HL-60 (cell line): ENCODE measurements at regions not wholly inside any gene's neighbourhood (a gene's known extent, or its start where the extent isn't known, plus 50 kb on each side); places are given as distances from the start of the nearest gene placed in this dataset.

Experiments
- DNase-seq, 2 experiments: peaks; one replicate each; pipeline ENCODE4 v3.0.0-alpha.2; 2010 to 2020; ENCODE audit warnings: low read depth in 1 of 2, low spot score in 1 of 2
- H3K27ac ChIP-seq: fragments of 250-450 bp; sonication (Bioruptor Pico); replicated peaks from 2 replicates; pipeline ENCODE4 v1.5.1; 2020; ENCODE audit warnings: mild to moderate bottlenecking, moderate library complexity
- H3K27me3 ChIP-seq: fragments of 250-450 bp; sonication (Bioruptor Pico); 2 replicates; pipeline ENCODE4 v1.5.1; 2021; ENCODE audit warnings: mild to moderate bottlenecking, moderate library complexity; ENCODE audit not compliant: insufficient read depth, poor library complexity, severe bottlenecking
- H3K4me3 ChIP-seq: replicated peaks from 2 replicates; pipeline ENCODE4 v1.5.1; 2011; ENCODE audit warnings: mild to moderate bottlenecking, control low read depth, low read length; ENCODE audit not compliant: insufficient read depth
- CTCF ChIP-seq: IDR thresholded peaks from one replicate; pipeline ENCODE4 v1.5.1; 2011; ENCODE audit warnings: low read length, control low read depth, inconsistent platforms; ENCODE audit not compliant: insufficient read depth
- GABPA ChIP-seq: IDR thresholded peaks from 2 replicates; pipeline ENCODE4 v1.6.1; 2012; ENCODE audit warnings: low read depth
- POLR2AphosphoS5 ChIP-seq: IDR thresholded peaks from 2 replicates; pipeline ENCODE4 v1.6.1; 2012; ENCODE audit warnings: low read depth
- REST ChIP-seq: IDR thresholded peaks from 2 replicates; pipeline ENCODE4 v1.6.1; 2012; ENCODE audit warnings: low read depth; ENCODE audit not compliant: insufficient replicate concordance
- SPI1 ChIP-seq: IDR thresholded peaks from 2 replicates; pipeline ENCODE4 v1.6.1; 2012; ENCODE audit warnings: low read depth, mild to moderate bottlenecking, borderline replicate concordance

GRCh38 chr12:70149665-70150064 lies 93.6 kb upstream of the CNOT2 start:
- DNase-seq, result no peak
- no peaks in the 10 kb centered on the region for H3K27me3 ChIP-seq
- TF ChIP-seq GABPA, result no peak
- TF ChIP-seq CTCF, result no peak
- TF ChIP-seq POLR2AphosphoS5, result no peak
- no peak for TF ChIP-seq SPI1
- no peak for TF ChIP-seq REST
- no peak overlapping the region for H3K27ac ChIP-seq
- no peak overlapping the region for H3K4me3 ChIP-seq

- no peak for DNase-seq
- no peak for TF ChIP-seq CTCF
- TF ChIP-seq POLR2AphosphoS5, result no peak
- no peak for TF ChIP-seq GABPA
- no peak for TF ChIP-seq SPI1
- no peak for TF ChIP-seq REST
- Histone ChIP-seq H3K27ac (no peak overlapping the region), H3K27me3 (no peaks in the 10 kb centered on the region), H3K4me3 (no peak overlapping the region)
These were observed 93.0 kb upstream of the CNOT2 start for GRCh38 chr12:70150230-70150629.

GRCh38 chr12:70151993-70152392 lies 91.2 kb upstream of the CNOT2 start:
- Histone ChIP-seq H3K4me3 (no peak overlapping the region), H3K27me3 (no peaks in the 10 kb centered on the region), H3K27ac (no peak overlapping the region)
- no peak for DNase-seq
- TF ChIP-seq SPI1 (no peak), REST (no peak), CTCF (no peak), POLR2AphosphoS5 (no peak), GABPA (no peak)
